ENCODE measurements at regions not wholly inside any gene's neighbourhood (a gene's known extent, or its start where the extent isn't known, plus 50 kb on each side); places are given as distances from the start of the nearest gene placed in this dataset.
"Not testable (repeated sequence)": the region's sequence is repeated elsewhere in the genome, so short reads cannot be mapped to it uniquely, and the experiment has no call there.

- DNase-seq (ENCODE audit: low read depth in 4 of 4, low spot score in 1 of 4), result no peak
Observed at GRCh38 chr6:165173484-165173883, 135.9 kb downstream of the C6orf118 start.

GRCh38 chr6:165167861-165168260 lies 141.5 kb downstream of the C6orf118 start:
- DNase-seq (ENCODE audit: low read depth in 4 of 4, low spot score in 1 of 4), result no peak

- no peak for DNase-seq (ENCODE audit: low read depth in 4 of 4, low spot score in 1 of 4)
Observed at GRCh38 chr6:165167311-165167710, 142.1 kb downstream of the C6orf118 start.

- DNase-seq (ENCODE audit: low read depth in 4 of 4, low spot score in 1 of 4), result no peak
Observed at GRCh38 chr6:165163519-165163918, 145.9 kb downstream of the C6orf118 start.

- DNase-seq (ENCODE audit: low read depth in 4 of 4, low spot score in 1 of 4), result no peak
Observed at GRCh38 chr6:165159460-165159859, 149.9 kb downstream of the C6orf118 start.

DNA sequence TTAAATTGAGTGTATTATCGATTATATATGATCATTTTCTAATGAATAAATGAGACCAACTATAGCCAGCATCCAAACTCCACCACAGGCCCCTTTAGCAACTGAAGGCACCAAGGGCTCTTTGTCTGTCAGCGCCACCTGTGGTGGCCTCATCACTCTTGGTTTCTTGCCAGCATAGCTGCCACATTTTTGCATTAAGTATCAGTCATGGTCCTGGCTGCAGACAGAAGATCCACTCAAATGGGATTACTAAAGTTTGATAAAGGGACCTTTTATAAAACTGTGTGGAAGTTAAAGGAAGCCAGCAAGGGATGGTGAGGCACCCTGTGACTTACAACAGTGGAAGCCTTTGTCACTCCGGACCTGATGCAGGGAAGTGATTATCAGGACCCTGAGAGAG lies 162.9 kb downstream of the C6orf118 start:
- DNase-seq (ENCODE audit: low read depth in 4 of 4, low spot score in 1 of 4), result no peak

GRCh38 chr6:165135889-165136288 lies 173.5 kb downstream of the C6orf118 start:
- no peak for DNase-seq (ENCODE audit: low read depth in 4 of 4, low spot score in 1 of 4)

DNA sequence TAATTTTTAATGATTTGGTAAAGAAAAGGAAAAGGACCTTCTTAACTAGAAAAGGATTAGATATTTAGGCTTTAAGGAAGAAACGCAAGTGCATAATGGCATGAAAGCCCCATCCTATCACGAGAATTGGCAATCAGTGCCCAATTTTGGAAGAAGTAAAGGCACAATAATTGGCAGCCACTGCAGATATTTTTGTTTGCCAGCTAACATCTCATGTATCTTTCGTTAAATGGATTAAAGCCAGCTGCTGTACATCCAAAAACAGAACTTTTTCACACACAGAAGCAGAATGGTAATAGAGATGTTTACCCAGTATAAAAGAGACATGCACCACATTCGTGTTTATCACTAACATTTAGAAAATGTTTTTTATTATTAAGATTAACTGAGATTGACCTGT lies 180.3 kb downstream of the C6orf118 start:
- no peak for DNase-seq (ENCODE audit: low read depth in 4 of 4, low spot score in 1 of 4)

DNA sequence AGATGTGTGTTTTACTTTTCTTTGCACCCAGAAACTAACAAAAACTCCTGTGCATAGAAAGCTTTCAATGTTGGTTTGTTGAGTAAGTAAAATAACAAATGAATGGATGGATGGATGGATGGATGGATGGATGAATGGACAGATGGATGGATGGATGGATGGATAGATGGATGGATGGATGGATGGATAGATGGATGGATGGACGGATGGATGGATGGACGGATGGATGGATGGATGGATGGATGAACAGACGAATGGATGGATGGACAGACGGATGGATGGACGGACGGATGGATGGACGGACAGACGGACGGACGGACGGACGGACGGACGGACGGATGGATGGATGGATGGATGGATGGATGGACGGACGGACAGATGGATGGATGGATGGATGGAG lies 181.7 kb downstream of the C6orf118 start:
- not testable (repeated sequence) for DNase-seq (ENCODE audit: low read depth in 4 of 4, low spot score in 1 of 4)

GRCh38 chr6:165124681-165125080 lies 184.7 kb downstream of the C6orf118 start:
- not testable (repeated sequence) for DNase-seq (ENCODE audit: low read depth in 4 of 4, low spot score in 1 of 4)

DNA sequence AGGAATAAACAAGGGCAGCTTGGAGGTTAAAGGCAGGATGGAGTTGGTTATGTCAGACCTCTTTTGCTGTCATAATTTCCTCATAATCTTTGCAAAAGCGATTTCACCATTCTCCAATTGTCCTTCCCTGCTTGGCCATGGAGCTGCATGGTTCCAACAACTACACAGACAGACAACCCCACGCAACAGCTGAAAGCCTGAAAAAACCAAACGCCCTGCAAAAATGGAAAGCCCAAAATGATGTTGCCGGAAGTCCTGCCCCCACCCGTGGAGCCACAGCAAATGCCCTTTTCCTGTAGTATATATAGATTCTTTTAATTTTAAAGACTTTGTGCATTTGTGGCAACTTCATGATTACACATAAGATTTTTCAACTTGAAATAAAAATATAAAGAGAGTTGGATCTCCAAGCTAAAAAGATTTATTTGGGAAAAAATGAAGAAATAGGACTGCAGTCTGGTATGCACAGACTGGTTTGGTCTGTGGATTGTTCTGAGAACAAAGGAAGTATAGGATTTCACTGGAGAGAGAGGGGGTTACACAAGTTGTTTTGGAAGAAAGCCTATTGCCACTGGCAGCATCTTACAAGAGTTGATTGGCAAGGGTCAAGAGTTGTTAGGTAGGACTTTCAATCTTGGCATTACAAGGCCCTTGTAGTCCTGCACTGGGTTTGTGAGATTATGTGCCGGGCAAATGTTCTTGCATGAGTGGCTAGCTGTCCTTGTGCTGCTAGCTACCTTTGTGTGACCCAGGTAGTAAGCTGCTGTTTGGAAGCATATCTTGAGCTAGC lies 190.0 kb downstream of the C6orf118 start:
- DNase-seq (ENCODE audit: low read depth in 4 of 4, low spot score in 1 of 4), result no peak

DNA sequence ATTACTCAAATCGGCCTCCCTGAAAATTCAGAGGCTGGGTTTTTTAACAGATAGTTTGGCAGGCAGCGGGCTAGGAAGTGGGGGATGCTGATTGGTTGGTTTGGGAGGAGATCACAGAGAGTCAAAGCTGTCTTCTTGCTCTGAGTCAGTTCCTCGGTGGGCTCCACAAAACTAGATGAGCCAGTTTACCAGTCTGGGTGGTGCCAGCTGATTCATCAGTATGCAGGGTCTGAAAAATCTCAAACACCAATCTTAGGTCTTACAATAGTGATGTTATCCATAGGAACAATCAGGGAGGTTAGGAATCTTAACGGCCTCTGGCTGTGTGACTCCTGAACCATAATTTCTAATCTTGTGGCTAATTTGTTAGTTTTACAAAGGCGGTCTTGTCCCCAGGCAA lies 190.7 kb downstream of the C6orf118 start:
- DNase-seq (ENCODE audit: low read depth in 4 of 4, low spot score in 1 of 4), result no peak

DNA sequence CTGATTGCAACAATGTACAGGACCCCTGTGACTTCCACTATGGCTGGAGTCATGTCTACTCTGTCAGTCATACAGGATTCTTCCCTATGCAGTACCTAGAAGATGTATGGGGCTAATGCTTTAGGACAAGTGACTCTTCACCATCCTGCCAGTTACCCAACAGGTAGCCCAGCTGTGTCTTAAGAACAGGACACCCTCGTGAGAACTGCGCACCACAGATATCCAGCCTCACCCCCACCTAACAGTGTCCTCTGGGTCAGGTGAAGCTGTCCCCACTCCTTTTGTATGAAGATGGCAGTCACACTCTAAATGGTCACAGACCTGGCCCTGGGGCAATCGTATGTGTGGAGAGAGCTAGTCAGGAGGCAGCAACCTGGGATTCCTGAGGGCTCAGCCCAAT lies 191.6 kb downstream of the C6orf118 start:
- DNase-seq (ENCODE audit: low read depth in 4 of 4, low spot score in 1 of 4), result no peak

DNA sequence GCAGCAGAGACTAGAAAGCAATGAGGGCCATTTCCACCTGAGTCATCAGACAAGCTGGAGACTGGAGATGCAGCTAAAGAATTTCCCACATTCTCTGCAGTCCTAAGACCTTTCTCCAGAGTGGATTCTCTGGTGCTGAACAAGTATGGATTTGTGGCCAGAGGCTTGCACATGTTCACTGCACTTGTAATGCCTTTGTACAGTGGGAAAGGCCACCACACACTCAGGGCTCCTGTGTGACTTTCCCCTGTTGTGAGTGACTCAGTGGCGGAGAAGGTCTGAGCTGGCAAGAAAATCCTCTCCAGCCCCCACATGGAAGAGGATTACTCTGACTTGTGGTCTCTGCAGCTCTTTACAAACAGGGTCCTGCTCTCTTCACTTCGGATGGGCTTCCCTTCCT lies 192.3 kb downstream of the C6orf118 start:
- no peak for DNase-seq (ENCODE audit: low read depth in 4 of 4, low spot score in 1 of 4)

- DNase-seq (ENCODE audit: low read depth in 4 of 4, low spot score in 1 of 4), result no peak
Observed at GRCh38 chr6:165110860-165111259, 198.5 kb downstream of the C6orf118 start.

- no peak for DNase-seq (ENCODE audit: low read depth in 4 of 4, low spot score in 1 of 4)
Observed at GRCh38 chr6:165109011-165109410, 200.4 kb downstream of the C6orf118 start.

GRCh38 chr6:165106261-165106660 lies 203.1 kb downstream of the C6orf118 start:
- no peak for DNase-seq (ENCODE audit: low read depth in 4 of 4, low spot score in 1 of 4)

- no peak for DNase-seq (ENCODE audit: low read depth in 4 of 4, low spot score in 1 of 4)
Observed at GRCh38 chr6:165098165-165098564, 211.2 kb downstream of the C6orf118 start.

- DNase-seq (ENCODE audit: low read depth in 4 of 4, low spot score in 1 of 4), result no peak
Observed at GRCh38 chr6:165096868-165097267, 212.5 kb downstream of the C6orf118 start.

- DNase-seq (ENCODE audit: low read depth in 4 of 4, low spot score in 1 of 4), result no peak
Observed at GRCh38 chr6:165096209-165096608, 213.2 kb downstream of the C6orf118 start.

GRCh38 chr6:165092881-165093595 lies 216.4 kb downstream of the C6orf118 start:
- no peak for DNase-seq (ENCODE audit: low read depth in 4 of 4, low spot score in 1 of 4)

DNA sequence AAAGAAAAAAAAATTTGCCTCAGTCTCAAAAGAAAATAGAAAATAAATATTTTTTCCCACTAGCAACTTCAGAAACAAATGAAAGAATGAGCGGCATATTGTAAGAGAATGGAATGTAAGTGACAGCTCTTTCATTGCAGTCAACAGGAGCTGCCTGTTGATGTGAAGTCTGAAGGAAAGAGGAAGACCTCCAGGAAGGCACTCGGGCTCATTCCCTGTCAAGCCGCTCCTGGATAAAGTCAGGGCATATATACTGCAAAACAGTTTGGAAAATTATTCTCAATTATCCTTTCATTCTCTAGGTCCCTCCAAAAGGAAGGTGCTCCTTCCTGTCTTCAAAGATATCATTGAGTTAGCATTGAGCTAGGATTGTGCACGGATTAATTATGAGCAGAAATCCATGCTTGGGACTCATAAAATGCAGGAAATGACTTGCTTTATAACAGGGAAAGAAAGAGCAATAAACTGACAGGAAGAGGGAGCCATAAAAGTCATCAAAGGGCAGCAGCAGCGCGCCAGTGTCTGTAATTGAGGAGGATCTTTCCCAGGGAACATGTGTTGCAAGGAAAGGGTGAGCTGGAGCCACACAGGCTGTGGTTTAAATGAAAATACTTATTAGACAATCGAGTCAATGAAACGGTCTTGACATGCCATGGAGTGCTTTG lies 218.2 kb downstream of the C6orf118 start:
- DNase-seq (ENCODE audit: low read depth in 4 of 4, low spot score in 1 of 4), result no peak
